ENCODE measurements at regions not wholly inside any gene's neighbourhood (a gene's known extent, or its start where the extent isn't known, plus 50 kb on each side); places are given as distances from the start of the nearest gene placed in this dataset.

DNA sequence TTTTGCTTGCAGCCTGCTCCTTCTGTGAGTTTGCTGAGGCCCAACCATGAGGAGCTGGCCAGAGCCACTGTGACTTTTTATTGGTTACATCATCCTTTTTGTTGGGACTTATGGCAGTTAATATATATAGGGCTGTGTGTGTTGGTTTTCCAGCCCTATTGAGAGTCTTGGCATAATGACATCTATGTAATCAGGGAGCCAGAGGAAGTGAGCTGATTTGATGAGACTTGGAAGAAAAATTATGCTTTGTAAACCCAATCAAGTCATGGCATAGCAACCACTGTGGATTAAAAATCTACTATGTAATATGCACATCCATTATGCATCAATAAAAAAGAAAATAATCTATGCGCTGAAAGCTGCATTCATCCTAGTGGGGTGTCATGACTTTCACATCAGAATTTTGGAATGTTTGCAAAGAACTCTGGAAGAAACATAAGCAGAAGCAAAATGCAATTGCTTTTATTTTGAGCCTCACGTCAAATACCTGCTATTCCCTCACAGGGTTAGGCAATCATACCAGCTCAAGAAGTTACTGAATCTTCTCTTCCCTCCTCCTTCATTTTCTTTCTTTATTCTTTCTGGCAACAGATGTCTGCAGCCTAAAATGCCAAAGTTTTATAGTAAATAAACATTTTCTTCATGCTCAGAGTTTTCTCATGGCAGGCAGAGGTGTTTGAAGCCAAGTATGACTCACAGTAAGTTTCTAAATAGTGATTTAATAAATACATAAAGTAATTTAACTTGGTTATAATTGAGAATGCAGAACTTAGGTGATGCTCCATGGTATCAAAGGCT lies 308.5 kb downstream of the KCNS3 start:
- Histone ChIP-seq H4K20me1 (ENCODE audit: control insufficient read depth, insufficient read depth) (no peaks in the 10 kb centered on the region), H3K4me1 (ENCODE audit: control insufficient read depth, insufficient read depth, low read length) (no peaks in the 10 kb centered on the region), H3K36me3 (ENCODE audit: control insufficient read depth in 2 of 2, insufficient read depth in 2 of 2, low read length in 1 of 2) (no peaks in the 10 kb centered on the region), H3K4me3 (no peak overlapping the region), H3K27me3 (replicated peaks in 1 of 2; ENCODE audit: control insufficient read depth in 2 of 2, insufficient read depth in 2 of 2, low read length in 1 of 2) (no peaks in the 10 kb centered on the region), H3K9ac (ENCODE audit: control insufficient read depth, insufficient read depth, low read length) (no peak overlapping the region), H3K79me2 (ENCODE audit: control insufficient read depth, insufficient read depth, low read length) (no peaks in the 10 kb centered on the region), H3K9me3 (replicated peaks; ENCODE audit: control insufficient read depth, insufficient read depth, low read length) (no peaks in the 10 kb centered on the region), H3K27ac (ENCODE audit: control insufficient read depth, insufficient read depth) (no peak overlapping the region), H3K4me2 (ENCODE audit: control insufficient read depth, insufficient read depth) (no peak overlapping the region), H2AFZ (ENCODE audit: control insufficient read depth, low read depth, low read length) (no peak overlapping the region)
- ChIA-PET CTCF (no interaction called here), POLR2A (no interaction called here), RAD21 (ENCODE audit: unreplicated experiment) (no interaction called here), SMC1A (ENCODE audit: uncharacterized antibody, unreplicated experiment) (interaction anchor here (0.6 kb wide), 1 partner anchor 18 kb away, joined by 3 read pairs; no protein-coding TSS in a partner anchor)
- intact Hi-C loops (cut with micrococcal nuclease; ENCODE audit: unreplicated experiment) (no loop called here), in situ Hi-C loops (cut with MboI) (no loop called here)
- TF ChIP-seq HDGF (IDR thresholded peaks at IDR 0.05) (no peak), ATF3 (IDR thresholded peaks at IDR 0.05; ENCODE audit: borderline replicate concordance, extremely low read depth, low read depth, low read length) (no peak), SMAD1 (IDR thresholded peaks at IDR 0.05; ENCODE audit: low read depth, partially characterized antibody) (no peak), NR2F1 (conservative IDR thresholded peaks at IDR 0.05) (no peak), NFIC (IDR thresholded peaks at IDR 0.05; ENCODE audit: low read depth, low read length) (no peak), TBL1XR1 (IDR thresholded peaks at IDR 0.05; ENCODE audit: low read depth, low read length) (no peak), EGR1 (IDR thresholded peaks at IDR 0.05; ENCODE audit: borderline replicate concordance in 1 of 2, low read depth in 2 of 2, low read length in 2 of 2) (no peak), ZBED1 (IDR thresholded peaks at IDR 0.05; ENCODE audit: borderline replicate concordance) (no peak)
- TF ChIP-seq, protein P1, sequence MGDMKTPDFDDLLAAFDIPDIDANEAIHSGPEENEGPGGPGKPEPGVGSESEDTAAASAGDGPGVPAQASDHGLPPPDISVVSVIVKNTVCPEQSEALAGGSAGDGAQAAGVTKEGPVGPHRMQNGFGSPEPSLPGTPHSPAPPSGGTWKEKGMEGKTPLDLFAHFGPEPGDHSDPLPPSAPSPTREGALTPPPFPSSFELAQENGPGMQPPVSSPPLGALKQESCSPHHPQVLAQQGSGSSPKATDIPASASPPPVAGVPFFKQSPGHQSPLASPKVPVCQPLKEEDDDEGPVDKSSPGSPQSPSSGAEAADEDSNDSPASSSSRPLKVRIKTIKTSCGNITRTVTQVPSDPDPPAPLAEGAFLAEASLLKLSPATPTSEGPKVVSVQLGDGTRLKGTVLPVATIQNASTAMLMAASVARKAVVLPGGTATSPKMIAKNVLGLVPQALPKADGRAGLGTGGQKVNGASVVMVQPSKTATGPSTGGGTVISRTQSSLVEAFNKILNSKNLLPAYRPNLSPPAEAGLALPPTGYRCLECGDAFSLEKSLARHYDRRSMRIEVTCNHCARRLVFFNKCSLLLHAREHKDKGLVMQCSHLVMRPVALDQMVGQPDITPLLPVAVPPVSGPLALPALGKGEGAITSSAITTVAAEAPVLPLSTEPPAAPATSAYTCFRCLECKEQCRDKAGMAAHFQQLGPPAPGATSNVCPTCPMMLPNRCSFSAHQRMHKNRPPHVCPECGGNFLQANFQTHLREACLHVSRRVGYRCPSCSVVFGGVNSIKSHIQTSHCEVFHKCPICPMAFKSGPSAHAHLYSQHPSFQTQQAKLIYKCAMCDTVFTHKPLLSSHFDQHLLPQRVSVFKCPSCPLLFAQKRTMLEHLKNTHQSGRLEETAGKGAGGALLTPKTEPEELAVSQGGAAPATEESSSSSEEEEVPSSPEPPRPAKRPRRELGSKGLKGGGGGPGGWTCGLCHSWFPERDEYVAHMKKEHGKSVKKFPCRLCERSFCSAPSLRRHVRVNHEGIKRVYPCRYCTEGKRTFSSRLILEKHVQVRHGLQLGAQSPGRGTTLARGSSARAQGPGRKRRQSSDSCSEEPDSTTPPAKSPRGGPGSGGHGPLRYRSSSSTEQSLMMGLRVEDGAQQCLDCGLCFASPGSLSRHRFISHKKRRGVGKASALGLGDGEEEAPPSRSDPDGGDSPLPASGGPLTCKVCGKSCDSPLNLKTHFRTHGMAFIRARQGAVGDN (IDR thresholded peaks at IDR 0.05), result no peak
- ATAC-seq (no peak), DNase-seq (ENCODE audit: low read depth, low spot score) (no peak), FAIRE-seq (no peak)
- WGBS (ENCODE audit: insufficient coverage, insufficient replicate concordance, low lambda C conversion rate, missing lambda C conversion rate), result 44% methylated on average over 2 of the region's 2 CpGs
- BruUV-seq (replicated peaks), result no TSS peak
